ENCODE measurements at regions not wholly inside any gene's neighbourhood (a gene's known extent, or its start where the extent isn't known, plus 50 kb on each side); places are given as distances from the start of the nearest gene placed in this dataset.

GRCh38 chr16:63896383-63897109 lies 1225.3 kb downstream of the CDH11 start:
- TF ChIP-seq POLR2A (IDR thresholded peaks at IDR 0.05) (no peak), CTCF (IDR thresholded peaks at IDR 0.05) (no peak)

All from thyroid gland (tissue), 4 donors.